ENCODE measurements at regions not wholly inside any gene's neighbourhood (a gene's known extent, or its start where the extent isn't known, plus 50 kb on each side); places are given as distances from the start of the nearest gene placed in this dataset.
"Not testable (repeated sequence)": the region's sequence is repeated elsewhere in the genome, so short reads cannot be mapped to it uniquely, and the experiment has no call there.

DNA sequence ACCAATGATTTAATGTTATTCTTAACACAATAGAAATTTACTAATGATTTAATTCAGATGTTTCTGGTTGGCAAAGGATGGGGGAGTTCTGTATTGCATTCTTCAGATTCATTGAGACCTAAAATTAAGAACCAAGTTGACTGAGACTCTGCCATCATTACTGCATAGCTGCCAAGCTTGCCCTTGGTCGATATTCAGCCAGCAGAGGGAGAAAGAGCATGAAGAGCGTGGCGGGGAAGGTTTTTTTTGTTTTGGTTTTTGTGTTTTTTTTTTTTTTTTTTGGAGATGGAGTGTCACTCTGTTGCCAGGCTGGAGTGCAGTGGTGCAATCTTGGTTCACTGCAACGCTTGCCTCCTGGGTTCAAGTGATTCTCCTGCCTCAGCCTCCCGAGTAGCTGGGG, 659.4 kb upstream of the EEF2KMT start:
- no peak for DNase-seq (ENCODE audit: low spot score)

DNA sequence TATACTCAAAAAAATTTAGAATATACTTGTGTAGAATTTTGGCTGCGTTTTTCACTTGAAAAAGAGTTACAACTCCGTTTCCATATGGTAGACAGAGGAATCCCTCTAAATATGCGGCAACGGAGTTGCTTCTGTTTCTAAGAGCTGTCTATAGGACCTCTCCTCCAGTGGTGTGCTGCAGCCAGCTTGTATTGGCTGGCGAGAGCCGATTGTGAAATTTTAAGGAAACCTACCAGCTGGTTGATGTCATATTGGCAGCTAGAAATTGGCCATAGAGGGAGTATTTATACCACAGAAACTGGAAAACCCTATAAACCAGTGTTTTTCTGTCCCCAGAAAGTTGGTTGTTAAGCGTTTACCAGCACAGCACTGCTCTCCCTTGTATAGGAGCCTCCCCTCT, 655.8 kb upstream of the EEF2KMT start:
- no peak for DNase-seq (ENCODE audit: low spot score)

DNA sequence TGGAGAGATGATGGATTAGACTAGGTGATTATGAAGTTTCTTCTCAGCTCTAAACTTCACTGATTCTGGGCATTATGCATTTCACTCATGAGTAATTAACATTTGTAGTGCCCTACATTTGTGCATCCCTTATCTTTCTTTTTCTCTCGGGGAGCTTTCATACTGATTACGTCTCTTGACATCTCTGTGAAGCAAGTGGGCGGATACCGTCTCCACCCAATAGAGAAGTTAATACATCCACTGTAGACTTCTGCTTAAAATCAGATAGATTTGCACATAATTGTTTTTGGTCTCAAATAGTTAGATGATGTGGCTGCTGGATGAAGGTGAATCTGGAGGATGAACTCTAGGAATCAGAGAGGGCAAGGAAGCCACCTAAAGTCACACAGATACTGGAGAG, 653.6 kb upstream of the EEF2KMT start:
- DNase-seq (ENCODE audit: low spot score): no peak

DNA sequence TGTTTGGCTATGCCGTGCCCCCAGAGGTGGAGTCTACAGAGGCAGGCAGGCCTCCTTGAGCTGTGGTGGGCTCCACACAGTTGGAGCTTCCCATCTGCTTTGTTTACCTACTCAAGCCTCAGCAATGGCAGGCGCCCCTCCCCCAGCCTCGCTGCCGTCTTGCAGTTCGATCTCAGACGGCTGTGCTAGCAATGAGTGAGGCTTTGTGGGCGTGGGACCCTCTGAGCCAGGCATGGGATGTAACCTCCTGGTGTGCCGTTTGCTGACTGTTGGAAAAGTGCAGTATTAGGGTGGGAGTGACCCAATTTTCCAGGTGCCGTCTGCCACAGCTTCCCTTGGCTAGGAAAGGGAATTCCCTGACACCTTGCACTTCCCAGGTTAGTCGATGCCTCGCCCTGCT, 652.8 kb upstream of the EEF2KMT start:
- not testable (repeated sequence) for DNase-seq (ENCODE audit: low spot score)

DNA sequence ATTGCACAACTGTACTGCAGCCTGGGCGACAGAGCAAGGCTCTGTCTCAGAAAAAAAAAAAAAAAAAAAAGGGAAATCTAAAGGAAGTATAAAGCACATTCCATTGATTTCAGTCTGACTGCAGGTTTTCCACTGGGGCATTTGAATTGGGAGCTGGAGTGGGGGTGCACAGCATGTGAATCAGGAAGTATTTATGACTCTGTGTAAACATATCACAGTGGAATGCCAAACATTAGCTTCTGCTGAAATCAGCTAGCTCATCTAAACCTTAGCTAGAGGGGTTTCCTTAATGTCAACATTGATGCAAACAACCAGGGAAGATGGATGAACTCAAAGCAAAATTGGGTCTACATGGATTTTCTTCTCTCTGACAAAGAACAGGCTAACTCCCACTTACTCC, 641.0 kb upstream of the EEF2KMT start:
- no peak for DNase-seq (ENCODE audit: low spot score)

DNA sequence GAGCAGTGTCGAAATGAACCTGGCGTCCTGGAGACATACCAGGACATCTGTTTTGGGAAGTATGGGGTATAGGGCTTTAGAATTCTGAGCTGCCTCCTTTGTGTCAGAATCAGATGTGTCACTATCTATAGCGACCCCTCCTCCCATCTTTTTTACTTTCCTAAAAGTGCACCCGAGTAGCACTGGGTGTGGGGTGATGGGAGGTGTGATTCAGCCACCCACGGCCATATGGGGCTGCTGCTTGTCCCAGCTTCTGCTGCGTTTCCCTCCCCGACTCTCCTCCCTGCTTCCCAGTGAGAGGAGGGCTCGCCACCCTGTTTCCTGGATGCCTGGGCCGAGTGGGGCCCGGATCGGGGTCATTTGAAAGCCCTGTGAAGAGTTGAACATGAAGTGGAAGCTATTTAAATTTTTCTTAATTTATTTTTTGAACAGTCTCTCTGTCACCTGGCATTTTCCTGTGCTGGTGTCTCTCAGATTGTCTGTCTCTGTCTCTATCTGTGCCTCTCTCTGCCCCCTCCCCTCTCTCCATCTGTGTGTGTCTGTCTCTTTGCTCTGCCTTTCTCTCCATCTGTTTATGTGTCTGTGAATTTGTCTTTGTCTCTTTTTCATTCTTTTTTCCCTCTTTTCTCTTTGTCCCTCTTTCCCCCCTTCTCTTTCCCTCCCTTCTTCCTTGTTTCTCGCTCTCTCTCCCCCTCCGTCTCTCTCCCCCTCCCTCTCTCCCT, 638.8 kb upstream of the EEF2KMT start:
- no peak for DNase-seq (ENCODE audit: low spot score)

DNA sequence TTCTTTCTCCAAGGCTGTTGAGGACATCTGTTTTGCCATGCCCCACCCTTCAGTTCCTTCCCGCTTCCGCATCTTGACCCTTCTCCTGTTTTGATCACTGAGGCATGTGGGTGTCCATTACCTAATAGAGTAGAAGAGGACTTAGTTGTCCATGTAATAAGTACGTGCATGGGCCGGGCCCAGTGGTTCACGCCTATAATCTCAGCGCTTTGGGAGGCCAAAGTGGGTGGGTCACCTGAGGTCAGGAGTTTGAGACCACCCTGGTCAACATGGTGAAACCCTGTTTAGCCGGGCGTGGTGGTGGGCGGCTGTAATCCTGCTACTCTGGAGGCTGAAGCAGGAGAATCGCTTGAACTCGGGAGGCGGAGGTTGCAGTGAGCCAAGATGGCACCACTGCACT, 637.8 kb upstream of the EEF2KMT start:
- DNase-seq (ENCODE audit: low spot score): no peak

DNA sequence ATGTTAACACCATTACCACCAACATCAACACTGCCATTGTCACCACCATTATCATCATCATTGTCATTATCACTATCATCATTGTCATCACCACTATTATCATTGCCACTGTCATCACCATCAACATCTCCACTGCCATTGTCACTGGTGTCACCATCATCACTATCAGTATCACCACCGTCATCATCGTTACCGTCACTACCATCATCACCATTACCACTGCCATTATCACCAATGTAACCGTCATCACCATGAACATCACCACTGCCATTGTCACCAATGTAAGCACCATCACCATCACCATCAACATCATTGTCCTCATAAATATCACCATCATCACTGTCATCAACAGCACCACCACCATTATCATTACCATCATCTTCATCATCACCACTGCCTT, 633.2 kb upstream of the EEF2KMT start:
- DNase-seq (ENCODE audit: low spot score): no peak

DNA sequence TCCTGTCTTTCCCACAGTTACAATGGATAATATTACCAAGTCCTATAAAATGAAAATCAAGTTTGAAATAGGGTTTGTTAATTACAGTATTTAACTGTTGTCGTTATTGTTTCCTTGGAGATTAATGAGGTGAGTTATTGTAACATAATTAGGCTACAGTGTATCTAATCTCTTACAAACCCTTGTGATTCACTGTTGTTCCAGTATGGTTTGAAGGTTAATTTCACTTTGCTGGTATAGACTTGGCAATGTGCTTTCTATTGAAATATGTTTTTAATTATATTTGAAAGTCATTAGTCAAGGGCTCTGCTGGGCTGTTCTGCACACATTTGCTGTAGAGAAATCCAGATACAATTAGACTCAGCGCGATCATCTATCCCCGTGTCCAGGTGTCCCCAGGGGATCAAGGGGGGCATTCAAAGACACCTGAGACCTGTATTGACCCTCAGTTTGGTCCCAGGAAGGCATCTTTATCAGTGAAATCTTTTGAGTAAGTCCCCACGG, 624.6 kb upstream of the EEF2KMT start:
- DNase-seq (ENCODE audit: low spot score): no peak

DNA sequence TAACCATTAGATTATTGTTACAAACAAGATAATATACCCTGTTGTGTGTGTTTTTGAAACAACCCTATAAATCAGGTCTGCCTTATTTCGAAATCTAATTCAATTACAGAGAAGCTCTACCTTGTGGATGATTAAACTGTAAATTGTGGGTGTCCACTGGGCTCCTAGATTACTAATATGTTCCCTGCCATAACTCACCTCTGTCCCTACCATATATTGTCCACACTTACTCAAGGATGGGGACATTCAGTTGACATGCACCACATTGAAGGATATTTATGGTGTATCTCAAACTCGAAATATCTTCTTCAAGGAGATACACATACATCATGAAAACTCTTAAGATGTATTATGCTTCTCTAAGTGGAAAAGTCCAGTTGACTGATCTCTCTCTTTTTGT, 617.6 kb upstream of the EEF2KMT start:
- DNase-seq (ENCODE audit: low spot score): no peak

DNA sequence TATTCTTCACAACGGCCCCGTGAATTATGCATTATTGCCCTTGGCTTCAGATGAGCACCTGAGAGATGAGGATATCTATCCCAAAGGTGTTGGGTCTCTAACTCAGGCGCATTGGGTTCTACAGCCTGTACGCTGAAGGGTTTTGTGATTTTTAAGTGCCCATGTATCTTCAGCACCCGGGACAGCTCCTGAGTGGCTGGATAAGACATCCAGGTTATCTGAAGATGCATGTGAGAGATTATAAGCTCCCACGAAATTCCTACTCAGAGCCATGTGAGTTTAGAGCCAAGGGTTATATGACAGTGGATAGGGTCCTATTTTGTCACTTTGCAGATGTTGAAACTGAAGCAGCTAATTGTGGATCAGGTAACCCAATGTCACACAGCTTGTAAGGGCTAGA, 612.3 kb upstream of the EEF2KMT start:
- DNase-seq (ENCODE audit: low spot score): no peak

DNA sequence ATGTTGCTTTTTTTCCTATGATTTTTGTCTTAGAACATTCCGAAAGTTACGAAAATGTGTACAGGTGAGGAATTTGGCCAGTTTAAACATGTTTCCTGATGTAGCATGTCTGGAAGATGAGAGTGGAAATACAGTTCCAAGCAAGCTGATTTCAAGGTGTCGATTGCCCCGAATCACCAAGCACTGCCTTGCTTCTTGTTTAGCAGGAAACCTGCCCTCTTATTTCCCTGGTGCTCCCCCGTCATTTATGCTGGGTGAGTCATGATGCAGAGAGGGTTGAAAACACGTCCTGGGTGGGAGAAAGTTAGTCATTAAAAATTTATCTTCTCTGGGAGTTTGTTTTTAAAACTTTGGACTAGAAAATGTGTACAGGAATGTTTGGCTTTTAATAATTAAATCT, 608.6 kb upstream of the EEF2KMT start:
- DNase-seq (ENCODE audit: low spot score): no peak

DNA sequence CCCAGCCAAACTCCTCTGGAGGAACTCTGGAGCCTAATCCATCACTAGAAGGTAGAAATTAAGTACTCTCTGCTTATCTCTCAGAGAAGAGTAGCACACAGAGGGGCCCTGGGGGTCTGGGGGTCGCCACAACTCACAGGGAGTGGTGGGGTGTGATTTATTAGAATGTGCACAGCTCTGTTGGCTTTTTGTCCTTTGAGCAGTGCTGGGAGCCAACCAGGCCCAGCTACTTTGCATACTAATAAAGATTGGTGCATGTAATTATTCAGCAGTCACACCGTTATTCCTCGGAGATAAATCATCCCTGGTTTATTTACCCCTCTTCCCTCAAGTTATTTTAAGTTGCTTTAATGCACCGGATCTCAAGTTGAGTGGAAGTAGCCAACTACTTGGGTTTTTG, 606.7 kb upstream of the EEF2KMT start:
- DNase-seq (ENCODE audit: low spot score): no peak

DNA sequence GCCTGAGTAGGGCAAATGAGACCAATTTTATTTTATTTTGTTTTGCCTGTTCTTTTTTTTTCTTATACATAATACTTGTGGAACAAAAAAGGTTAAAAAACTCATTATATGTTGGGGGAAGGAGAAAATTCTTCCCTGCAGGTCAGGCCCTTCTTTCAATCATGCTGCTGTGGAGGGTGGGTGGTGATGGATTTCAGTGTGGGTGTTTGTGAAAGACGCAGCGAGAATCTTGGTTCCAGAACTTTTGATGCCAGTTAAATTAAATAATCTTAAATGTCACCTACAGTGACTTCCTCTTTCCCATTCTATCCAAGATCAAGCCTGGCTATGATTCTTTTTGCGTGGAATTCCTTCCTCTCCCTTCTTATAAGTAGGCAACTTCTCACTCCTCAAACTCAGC, 595.8 kb upstream of the EEF2KMT start:
- no peak for DNase-seq (ENCODE audit: low spot score)

DNA sequence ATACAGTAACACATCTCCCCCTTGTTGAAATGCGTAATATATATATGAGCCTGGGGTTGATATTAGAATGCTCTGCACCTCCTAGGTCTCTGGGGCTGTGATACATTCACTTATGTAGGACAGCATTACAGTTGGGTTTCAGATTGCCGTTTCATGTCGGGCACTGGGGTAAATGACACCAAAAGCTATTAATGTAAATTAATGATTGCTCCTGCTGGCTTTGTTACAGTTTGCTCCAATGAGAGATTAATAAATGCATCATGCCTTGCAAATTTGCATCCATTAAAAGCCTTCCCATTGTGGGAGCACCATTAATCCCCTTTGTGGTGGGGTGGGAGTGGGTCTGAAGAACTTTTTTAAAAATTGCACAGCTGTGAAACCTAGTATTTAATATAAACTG, 584.4 kb upstream of the EEF2KMT start:
- no peak for DNase-seq (ENCODE audit: low spot score)

DNA sequence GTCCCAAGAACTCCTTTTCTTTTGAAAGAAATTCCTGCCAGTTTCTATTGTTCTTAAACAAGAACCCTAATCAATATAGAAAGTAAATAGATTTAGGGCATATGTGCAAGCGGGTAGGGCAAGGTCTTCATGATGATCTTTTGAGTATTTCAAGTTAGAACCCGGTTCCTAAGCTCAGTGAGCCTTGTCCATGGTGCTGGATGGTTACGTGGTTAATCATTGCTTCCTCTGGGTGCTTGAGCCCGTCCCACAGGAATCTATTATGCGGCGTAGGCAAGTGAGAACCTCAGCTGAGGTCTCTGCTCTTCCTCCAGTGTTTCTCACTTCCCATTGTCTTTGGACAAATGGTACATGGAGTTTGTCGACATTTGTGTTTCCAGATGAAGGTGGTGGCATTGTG, 580.8 kb upstream of the EEF2KMT start:
- DNase-seq (ENCODE audit: low spot score): no peak

DNA sequence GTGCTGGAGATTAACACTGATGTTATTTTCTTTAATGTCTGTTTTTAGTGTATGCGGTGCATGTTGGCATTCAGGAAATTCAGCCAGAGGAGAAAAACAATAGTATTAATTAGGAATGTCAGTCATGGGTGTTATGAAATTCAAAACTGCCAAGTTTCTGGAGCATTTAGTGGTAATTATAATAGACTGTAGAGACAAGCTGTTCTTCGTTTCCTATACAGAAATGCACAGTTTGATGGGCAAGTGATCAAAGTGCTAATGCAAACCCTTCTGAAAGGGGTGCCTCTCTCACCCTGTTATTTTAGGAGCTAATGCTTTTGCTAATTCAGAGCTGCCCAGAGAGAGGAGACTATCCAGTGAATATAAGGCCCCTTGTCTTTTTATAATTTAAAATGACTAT, 573.8 kb upstream of the EEF2KMT start:
- no peak for DNase-seq (ENCODE audit: low spot score)

DNA sequence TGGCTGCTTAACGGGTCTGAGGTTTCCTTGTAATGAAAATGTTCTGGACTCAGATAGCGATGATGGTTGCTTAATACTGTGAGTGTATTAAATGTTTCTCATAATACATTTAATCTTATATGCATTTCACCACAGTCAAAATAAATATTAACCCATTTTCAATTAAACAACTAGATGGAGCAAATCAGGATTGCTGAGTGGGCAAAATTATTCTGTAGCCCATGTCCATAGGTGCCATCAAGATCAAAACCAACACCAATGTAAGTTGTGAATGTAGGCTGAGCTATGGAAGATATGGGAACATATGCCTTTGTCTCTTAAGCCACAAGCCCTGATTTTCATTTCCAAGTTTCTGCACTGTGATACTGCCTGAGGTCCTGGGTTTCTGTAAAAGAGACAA, 572.6 kb upstream of the EEF2KMT start:
- DNase-seq (ENCODE audit: low spot score): no peak

DNA sequence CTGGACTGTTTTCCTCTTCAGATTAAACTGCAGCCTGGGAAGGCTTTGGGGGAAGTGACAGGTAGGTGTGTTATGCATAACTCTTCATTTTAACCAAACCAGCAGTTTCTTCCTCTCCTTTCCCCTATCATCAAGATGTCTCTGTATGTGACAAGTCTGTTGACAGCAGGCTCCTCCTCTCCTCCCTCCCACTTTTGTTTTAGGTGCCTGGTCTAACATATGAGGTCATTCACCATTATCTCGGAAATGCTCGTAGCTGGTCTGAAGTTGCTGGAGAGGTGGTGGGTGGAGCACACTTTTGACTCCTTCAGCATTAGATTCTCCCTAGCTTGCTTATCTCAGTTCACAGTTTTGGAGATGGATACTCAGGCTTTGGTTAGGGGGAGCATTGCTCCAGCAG, 571.0 kb upstream of the EEF2KMT start:
- no peak for DNase-seq (ENCODE audit: low spot score)

DNA sequence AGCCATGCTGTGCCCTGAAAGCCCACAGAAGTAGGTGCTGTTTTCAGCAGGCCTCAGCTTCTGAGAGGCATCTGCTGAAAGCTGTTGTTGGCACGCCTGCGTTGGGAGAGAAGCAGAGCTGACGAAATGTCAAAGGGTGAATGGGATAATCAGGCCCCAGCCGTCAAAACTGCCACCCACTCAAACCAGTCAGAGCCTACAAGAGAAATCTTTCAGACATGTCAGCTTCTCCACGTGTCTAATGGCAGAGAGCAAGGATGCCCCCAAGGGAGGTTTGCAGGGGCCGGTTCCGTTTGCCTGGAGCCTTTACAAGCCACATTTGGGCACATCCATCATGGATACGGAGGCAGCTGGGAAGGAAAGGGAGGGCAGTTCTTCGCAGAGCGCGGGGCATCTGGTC, 568.2 kb upstream of the EEF2KMT start:
- DNase-seq (ENCODE audit: low spot score): no peak

DNA sequence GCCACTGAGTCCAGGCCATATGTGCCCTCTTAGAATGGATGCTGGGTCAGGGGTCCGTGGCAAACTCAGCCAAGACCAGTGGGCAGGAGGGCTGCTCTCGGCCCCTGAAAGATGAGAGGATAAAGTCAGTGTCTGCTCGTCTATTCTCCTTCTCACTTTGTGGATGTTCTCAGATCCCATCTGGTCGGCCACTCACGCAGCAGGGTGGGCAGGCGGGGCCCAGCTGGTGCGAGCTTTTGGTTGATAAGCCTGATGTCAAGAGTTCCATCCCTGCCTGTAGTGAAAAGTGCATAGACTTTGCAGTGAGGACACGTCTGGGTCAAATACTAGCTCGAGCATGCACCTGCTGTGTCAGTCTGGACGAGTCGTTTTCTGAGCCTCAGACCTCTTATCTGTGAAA, 556.2 kb upstream of the EEF2KMT start:
- no peak for DNase-seq (ENCODE audit: low spot score)

DNA sequence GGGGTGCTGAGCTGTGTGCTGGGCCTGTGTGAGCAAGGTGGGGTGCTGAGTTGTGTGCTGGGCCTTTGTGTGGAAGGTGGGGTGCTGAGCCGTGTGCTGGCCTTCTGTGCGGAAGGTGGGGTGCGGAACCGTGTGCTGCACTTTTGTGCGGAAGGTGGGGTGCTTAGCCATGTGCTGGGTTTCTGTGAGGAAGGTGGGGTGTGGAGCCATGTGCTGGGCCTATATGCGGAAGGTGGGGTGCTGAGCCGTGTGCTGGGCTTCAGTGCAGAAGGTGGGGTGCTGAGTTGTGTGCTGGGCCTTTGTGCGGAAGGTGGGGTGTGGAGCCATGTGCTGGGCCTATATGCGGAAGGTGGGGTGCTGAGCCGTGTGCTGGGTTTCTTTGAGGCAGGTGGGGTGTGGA, 555.4 kb upstream of the EEF2KMT start:
- DNase-seq (ENCODE audit: low spot score): no peak

DNA sequence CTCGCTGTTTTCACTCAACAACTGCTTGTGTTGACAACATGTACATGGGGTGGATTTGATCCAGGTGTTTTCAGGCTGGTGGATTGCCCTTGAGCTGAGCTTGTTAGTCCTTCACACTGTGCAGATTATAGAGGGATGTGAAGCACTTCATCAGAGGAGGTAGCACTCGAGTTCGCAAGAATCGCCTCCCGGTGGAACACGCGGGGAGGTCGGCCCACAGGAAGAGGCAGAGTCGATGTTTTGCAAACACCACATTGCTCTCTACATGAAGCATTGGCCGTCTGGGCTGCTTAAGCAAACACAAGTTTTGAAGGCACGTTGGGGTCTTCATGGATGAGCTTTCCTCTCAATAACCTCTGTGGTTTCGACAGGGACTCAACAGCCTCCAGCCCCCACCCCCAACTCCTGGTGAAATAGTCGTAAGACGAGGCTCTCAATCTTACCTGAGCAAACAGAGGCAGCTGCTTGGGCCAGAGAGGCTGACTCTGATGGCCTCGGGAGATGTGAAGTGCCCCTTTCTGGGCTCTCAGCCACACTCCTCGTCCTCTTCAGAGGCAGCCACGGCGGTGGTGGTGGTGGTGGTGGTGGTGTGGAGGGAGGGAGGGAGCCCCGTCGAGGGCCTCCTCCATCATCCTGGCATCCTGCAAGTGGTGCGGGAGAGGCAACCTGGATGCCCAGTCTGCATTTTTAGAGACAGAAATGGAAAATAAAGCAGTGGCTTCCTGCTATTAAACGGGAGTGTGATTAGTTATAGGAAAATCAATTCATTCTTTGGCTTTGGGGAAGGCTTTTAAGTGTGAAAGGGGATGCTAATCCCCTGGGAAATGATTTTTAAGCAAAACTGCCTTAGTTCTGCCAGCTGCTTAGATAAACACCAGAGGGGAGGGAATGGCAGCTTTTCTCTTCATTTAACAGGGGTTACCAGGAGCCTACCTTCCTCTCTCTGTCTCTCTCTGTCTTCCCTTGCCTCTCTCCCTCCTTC, 552.5 kb upstream of the EEF2KMT start:
- DNase-seq (ENCODE audit: low spot score): no peak

All from CD4-positive, alpha-beta T cell treated with Interleukin-6 at 100 ng/mL for 8 hours (primary cell).